Calu3 (cell line): ENCODE measurements at regions not wholly inside any gene's neighbourhood (a gene's known extent, or its start where the extent isn't known, plus 50 kb on each side); places are given as distances from the start of the nearest gene placed in this dataset.

Source experiments
- BruUV-seq: library from RNA; stranded (reverse); fragments of 400-500 nt; replicated peaks from 2 replicates; lab custom pipeline; 2021; lab: Mats Ljungman, UMichigan
- CTCF ChIA-PET: fragments of 300-600 bp; sonication (Branson Sonifier 250); formaldehyde crosslinking; loops from one replicate; lab custom pipeline; 2022; ENCODE audit warnings: antibody characterized with exemption; lab: Charles Lee
- DNase-seq: peaks from one replicate; pipeline ENCODE4 v3.0.0; 2022
- H3K27ac Mint-ChIP-seq: one replicate; pipeline ENCODE4 v1.8.0; 2022; ENCODE audit warnings: mixed read lengths; ENCODE audit not compliant: unreplicated experiment
- H3K27me3 Mint-ChIP-seq: one replicate; pipeline ENCODE4 v1.8.0; 2022; ENCODE audit warnings: mixed read lengths; ENCODE audit not compliant: unreplicated experiment
- H3K36me3 Mint-ChIP-seq: one replicate; pipeline ENCODE4 v1.8.0; 2022; ENCODE audit warnings: mild to moderate bottlenecking, moderate library complexity, mixed read lengths; ENCODE audit not compliant: insufficient read depth, unreplicated experiment
- H3K4me1 Mint-ChIP-seq: one replicate; pipeline ENCODE4 v1.8.0; 2022; ENCODE audit warnings: mild to moderate bottlenecking, low read depth, mixed read lengths; ENCODE audit not compliant: unreplicated experiment
- H3K4me3 Mint-ChIP-seq: one replicate; pipeline ENCODE4 v1.8.0; 2022; ENCODE audit warnings: mild to moderate bottlenecking, low read depth, moderate library complexity, mixed read lengths; ENCODE audit not compliant: unreplicated experiment
- H3K9me3 Mint-ChIP-seq: one replicate; pipeline ENCODE4 v1.8.0; 2022; ENCODE audit warnings: low read depth, mixed read lengths; ENCODE audit not compliant: unreplicated experiment
- intact Hi-C: fragments of 100-400 bp; cut with micrococcal nuclease; formaldehyde crosslinking; loops from one replicate; pipeline ENCODE4 v1.10.0; 2022; ENCODE audit not compliant: unreplicated experiment
- TF ChIP-seq, protein P1 (sequence below): fragments of 200-600 bp; IDR thresholded peaks from one replicate; pipeline ENCODE4 v1.8.0; 2022; ENCODE audit warnings: antibody characterized with exemption; ENCODE audit not compliant: unreplicated experiment

DNA sequence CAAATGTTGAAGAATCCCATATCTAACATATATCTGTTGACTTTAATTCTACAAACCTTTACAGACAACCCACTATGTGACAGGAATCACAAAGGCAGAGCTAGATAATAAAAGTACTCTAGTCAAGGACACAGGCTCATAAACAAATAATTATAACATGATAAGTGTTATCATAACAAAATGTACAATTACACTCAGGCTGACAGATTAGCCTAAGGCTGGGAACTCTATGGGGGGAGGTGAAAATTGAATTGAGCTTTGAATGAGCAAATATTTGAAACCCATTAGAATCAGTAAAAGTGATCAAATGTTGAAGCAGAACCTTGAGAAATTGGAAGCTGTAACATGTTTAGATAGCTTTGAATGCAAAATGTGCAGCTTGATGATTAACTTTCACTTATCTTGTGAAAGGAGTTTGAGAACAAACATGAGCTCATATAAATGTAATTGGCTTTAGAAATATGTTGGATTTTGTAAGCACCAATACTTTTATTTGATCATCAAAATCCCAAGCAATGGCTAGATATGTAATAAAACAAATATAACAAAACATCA lies 970.2 kb downstream of the SORCS3 start:
- Mint-ChIP-seq H3K4me1 (no peaks in the 10 kb centered on the region), H3K27ac (no peak overlapping the region), H3K9me3 (peaks cover 3% of the 10 kb centered on the region), H3K27me3 (no peaks in the 10 kb centered on the region), H3K36me3 (no peaks in the 10 kb centered on the region), H3K4me3 (no peak overlapping the region)
- CTCF ChIA-PET = no interaction called here
- TF ChIP-seq, protein P1, sequence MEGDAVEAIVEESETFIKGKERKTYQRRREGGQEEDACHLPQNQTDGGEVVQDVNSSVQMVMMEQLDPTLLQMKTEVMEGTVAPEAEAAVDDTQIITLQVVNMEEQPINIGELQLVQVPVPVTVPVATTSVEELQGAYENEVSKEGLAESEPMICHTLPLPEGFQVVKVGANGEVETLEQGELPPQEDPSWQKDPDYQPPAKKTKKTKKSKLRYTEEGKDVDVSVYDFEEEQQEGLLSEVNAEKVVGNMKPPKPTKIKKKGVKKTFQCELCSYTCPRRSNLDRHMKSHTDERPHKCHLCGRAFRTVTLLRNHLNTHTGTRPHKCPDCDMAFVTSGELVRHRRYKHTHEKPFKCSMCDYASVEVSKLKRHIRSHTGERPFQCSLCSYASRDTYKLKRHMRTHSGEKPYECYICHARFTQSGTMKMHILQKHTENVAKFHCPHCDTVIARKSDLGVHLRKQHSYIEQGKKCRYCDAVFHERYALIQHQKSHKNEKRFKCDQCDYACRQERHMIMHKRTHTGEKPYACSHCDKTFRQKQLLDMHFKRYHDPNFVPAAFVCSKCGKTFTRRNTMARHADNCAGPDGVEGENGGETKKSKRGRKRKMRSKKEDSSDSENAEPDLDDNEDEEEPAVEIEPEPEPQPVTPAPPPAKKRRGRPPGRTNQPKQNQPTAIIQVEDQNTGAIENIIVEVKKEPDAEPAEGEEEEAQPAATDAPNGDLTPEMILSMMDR = no peak
- intact Hi-C loops = no loop called here
- no peak for DNase-seq
- BruUV-seq = no TSS peak

DNA sequence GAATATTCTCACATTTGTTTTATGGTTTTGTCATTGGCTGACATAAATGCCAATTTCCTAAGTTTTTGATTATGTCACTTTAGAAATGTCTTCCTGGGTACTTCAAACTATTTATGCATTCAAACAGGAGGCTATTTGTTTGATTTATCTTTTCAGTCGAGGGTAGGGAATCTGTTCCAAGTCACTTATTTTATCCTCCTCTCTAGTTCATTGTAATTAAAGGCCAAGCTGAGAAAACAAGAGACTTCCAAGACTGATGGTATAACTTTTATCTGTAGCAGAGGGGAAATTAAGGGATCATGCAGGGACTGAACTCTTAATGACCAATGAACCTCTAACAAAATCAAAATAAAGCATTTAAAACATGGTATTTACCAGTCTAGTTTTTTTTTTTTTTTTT lies 968.4 kb downstream of the SORCS3 start:
- CTCF ChIA-PET = no interaction called here
- BruUV-seq = no TSS peak
- H3K27ac Mint-ChIP-seq = no peak overlapping the region
- H3K27me3 Mint-ChIP-seq = no peaks in the 10 kb centered on the region
- TF ChIP-seq, protein P1 = no peak
- no peaks in the 10 kb centered on the region for H3K4me1 Mint-ChIP-seq
- no peak for DNase-seq
- peaks cover 3% of the 10 kb centered on the region for H3K9me3 Mint-ChIP-seq
- intact Hi-C loops = no loop called here
- H3K36me3 Mint-ChIP-seq = no peaks in the 10 kb centered on the region
- H3K4me3 Mint-ChIP-seq = no peak overlapping the region

DNA sequence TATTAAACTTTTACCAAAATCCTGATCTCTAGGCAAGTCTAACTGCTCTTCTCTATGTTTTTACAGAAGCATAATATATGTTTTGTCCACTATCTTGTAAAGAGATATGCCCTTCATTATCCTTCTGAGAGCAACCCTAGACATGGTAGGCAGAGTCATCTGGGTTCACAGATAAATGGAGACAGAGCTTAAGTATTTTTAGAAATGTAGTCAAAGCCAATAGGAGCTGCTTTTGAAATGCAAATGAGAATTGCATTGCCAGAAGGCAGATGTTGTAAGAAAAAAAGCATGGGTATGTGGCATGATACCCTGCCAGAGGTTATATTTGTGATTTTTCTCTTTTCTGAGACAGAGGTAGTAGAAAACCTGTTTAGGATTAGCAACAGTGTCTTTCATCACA lies 964.8 kb downstream of the SORCS3 start:
- no TSS peak for BruUV-seq
- intact Hi-C loops = no loop called here
- no peak for DNase-seq
- CTCF ChIA-PET = interaction anchor here (0.6 kb wide), 1 partner anchor 36 kb away, joined by 5 read pairs; no protein-coding TSS in a partner anchor
- TF ChIP-seq, protein P1 = no peak
- no peaks in the 10 kb centered on the region for H3K36me3 Mint-ChIP-seq
- no peak overlapping the region for H3K4me3 Mint-ChIP-seq
- no peaks in the 10 kb centered on the region for H3K27me3 Mint-ChIP-seq
- H3K27ac Mint-ChIP-seq = no peak overlapping the region
- peaks cover 8% of the 10 kb centered on the region for H3K9me3 Mint-ChIP-seq
- H3K4me1 Mint-ChIP-seq = no peaks in the 10 kb centered on the region

DNA sequence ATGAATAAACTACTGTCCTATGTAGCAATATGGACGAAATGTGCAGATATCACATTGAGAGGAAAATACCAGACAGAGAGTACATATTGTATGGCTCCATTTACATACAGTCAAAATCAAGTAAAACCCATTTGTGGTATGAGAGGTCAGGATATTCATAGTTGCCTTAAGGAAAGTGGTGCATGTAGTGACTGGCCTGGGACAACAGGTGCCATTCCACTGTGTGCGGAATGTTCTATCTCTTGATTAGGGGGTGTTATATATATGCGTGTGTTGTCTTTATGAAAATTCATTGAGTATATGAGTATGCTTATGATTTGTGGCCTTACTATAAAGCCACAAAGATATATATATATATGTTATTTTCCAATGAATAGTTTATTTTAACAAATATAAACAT lies 964.0 kb downstream of the SORCS3 start:
- Mint-ChIP-seq H3K27ac (no peak overlapping the region), H3K4me3 (no peak overlapping the region), H3K27me3 (no peaks in the 10 kb centered on the region), H3K9me3 (peaks cover 8% of the 10 kb centered on the region), H3K36me3 (no peaks in the 10 kb centered on the region), H3K4me1 (no peaks in the 10 kb centered on the region)
- CTCF ChIA-PET = no interaction called here
- TF ChIP-seq, protein P1 = no peak
- no peak for DNase-seq
- intact Hi-C loops = no loop called here
- no TSS peak for BruUV-seq
